ENCODE measurements at regions not wholly inside any gene's neighbourhood (a gene's known extent, or its start where the extent isn't known, plus 50 kb on each side); places are given as distances from the start of the nearest gene placed in this dataset.

- TF ChIP-seq POLR2A (IDR thresholded peaks at IDR 0.05) (no peak), CTCF (IDR thresholded peaks at IDR 0.05) (no peak), POLR2AphosphoS5 (IDR thresholded peaks at IDR 0.05) (no peak), EP300 (IDR thresholded peaks at IDR 0.05) (no peak)
These were observed 782.8 kb downstream of the PLCL1 start for GRCh38 chr2:198587240-198587639.

Data from suprapubic skin (tissue), 4 donors.